ENCODE measurements at regions not wholly inside any gene's neighbourhood (a gene's known extent, or its start where the extent isn't known, plus 50 kb on each side); places are given as distances from the start of the nearest gene placed in this dataset.

- TF ChIP-seq CTCF (conservative IDR thresholded peaks at IDR 0.05; ENCODE audit: low read length) (no peak), EZH2phosphoT487 (IDR thresholded peaks at IDR 0.05; ENCODE audit: borderline replicate concordance, low read depth, low read length) (no peak)
Observed at GRCh38 chr5:88939300-88939699, 56.3 kb upstream of the MEF2C start.

Data from OCI-LY7 (cell line).